ENCODE measurements at regions not wholly inside any gene's neighbourhood (a gene's known extent, or its start where the extent isn't known, plus 50 kb on each side); places are given as distances from the start of the nearest gene placed in this dataset.

DNA sequence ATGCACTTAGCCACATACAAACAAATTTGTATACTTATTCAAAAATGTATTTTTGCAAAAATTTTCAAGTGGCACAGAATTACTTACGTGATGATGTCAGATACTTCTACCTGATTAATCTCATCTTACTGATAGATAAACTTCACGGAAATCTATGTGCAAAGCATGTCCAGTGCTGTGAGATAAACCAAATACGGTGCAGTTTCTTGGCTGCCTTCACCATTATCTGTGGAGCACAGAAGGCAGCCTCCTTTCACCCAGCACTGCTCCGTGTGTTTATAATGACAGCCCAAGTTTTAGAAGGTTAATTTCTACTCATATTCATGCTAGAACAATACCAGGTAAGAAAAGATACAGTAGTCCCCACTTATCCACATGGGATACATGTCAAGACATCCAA lies 59.0 kb upstream of the PDE10A start:
- TF ChIP-seq POLR2A (IDR thresholded peaks at IDR 0.05), result no peak
- TF ChIP-seq, protein P1, sequence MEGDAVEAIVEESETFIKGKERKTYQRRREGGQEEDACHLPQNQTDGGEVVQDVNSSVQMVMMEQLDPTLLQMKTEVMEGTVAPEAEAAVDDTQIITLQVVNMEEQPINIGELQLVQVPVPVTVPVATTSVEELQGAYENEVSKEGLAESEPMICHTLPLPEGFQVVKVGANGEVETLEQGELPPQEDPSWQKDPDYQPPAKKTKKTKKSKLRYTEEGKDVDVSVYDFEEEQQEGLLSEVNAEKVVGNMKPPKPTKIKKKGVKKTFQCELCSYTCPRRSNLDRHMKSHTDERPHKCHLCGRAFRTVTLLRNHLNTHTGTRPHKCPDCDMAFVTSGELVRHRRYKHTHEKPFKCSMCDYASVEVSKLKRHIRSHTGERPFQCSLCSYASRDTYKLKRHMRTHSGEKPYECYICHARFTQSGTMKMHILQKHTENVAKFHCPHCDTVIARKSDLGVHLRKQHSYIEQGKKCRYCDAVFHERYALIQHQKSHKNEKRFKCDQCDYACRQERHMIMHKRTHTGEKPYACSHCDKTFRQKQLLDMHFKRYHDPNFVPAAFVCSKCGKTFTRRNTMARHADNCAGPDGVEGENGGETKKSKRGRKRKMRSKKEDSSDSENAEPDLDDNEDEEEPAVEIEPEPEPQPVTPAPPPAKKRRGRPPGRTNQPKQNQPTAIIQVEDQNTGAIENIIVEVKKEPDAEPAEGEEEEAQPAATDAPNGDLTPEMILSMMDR (IDR thresholded peaks at IDR 0.05), result no peak

All from prostate gland (tissue), 2 donors.